Kidney capillary endothelial cell (primary cell): ENCODE measurements at regions not wholly inside any gene's neighbourhood (a gene's known extent, or its start where the extent isn't known, plus 50 kb on each side); places are given as distances from the start of the nearest gene placed in this dataset.
"Not testable (repeated sequence)": the region's sequence is repeated elsewhere in the genome, so short reads cannot be mapped to it uniquely, and the experiment has no call there.

Experiments used
- DNase-seq: peaks from one replicate; pipeline ENCODE4 v3.0.0-alpha.2; 2018; ENCODE audit warnings: low spot score

- no peak for DNase-seq
Measured at GRCh38 chr1:244106837-244107493, 55.9 kb downstream of the ZBTB18 start.

GRCh38 chr1:244111027-244111426 is 59.9 kb downstream of the ZBTB18 start:
- DNase-seq: no peak

- no peak for DNase-seq
Measured at GRCh38 chr1:244112041-244112440, 61.0 kb downstream of the ZBTB18 start.

GRCh38 chr1:244112636-244113035 is 61.6 kb downstream of the ZBTB18 start:
- no peak for DNase-seq

- no peak for DNase-seq
Measured at GRCh38 chr1:244113532-244114320, 62.6 kb downstream of the ZBTB18 start.

GRCh38 chr1:244114892-244115291 is 63.8 kb downstream of the ZBTB18 start:
- no peak for DNase-seq

GRCh38 chr1:244116946-244117345 is 65.9 kb downstream of the ZBTB18 start:
- DNase-seq: no peak

GRCh38 chr1:244118109-244118761 is 67.2 kb downstream of the ZBTB18 start:
- DNase-seq: no peak

GRCh38 chr1:244128591-244129383 is 77.7 kb downstream of the ZBTB18 start:
- DNase-seq: no peak

- DNase-seq: no peak
Measured at GRCh38 chr1:244137276-244137675, 86.2 kb downstream of the ZBTB18 start.

GRCh38 chr1:244137725-244138124 is 86.6 kb downstream of the ZBTB18 start:
- peak; percentile 13 for DNase-seq

GRCh38 chr1:244138399-244138798 is 87.3 kb downstream of the ZBTB18 start:
- peak; percentile 42 for DNase-seq

- DNase-seq: no peak
Measured at GRCh38 chr1:244139655-244140054, 88.6 kb downstream of the ZBTB18 start.

- DNase-seq: no peak
Measured at GRCh38 chr1:244140420-244140819, 89.3 kb downstream of the ZBTB18 start.

GRCh38 chr1:244144053-244144452 is 93.0 kb downstream of the ZBTB18 start:
- no peak for DNase-seq

GRCh38 chr1:244150071-244150470 is 99.0 kb downstream of the ZBTB18 start:
- DNase-seq: no peak

GRCh38 chr1:244150665-244151064 is 99.6 kb downstream of the ZBTB18 start:
- DNase-seq: no peak

- no peak for DNase-seq
Measured at GRCh38 chr1:244151537-244151936, 100.5 kb downstream of the ZBTB18 start.

GRCh38 chr1:244154508-244154871 is 103.4 kb downstream of the ZBTB18 start:
- no peak for DNase-seq

- no peak for DNase-seq
Measured at GRCh38 chr1:244154872-244155531, 103.9 kb downstream of the ZBTB18 start.

GRCh38 chr1:244155661-244156060 is 104.6 kb downstream of the ZBTB18 start:
- DNase-seq: no peak

- DNase-seq: not testable (repeated sequence)
Measured at GRCh38 chr1:244156617-244157016, 105.5 kb downstream of the ZBTB18 start.
